K562 (cell line): ENCODE measurements at regions not wholly inside any gene's neighbourhood (a gene's known extent, or its start where the extent isn't known, plus 50 kb on each side); places are given as distances from the start of the nearest gene placed in this dataset.
"Not testable (repeated sequence)": the region's sequence is repeated elsewhere in the genome, so short reads cannot be mapped to it uniquely, and the experiment has no call there.

Experiments
- ATAC-seq: fragments of 200-7000 bp; cut with Tn5 transposase; 3 replicates; pipeline ENCODE4 v1.9.1; 2020; ENCODE audit warnings: moderate library complexity
- BruUV-seq: library from RNA; stranded (reverse); fragments of 400-500 nt; replicated peaks from 2 replicates; lab custom pipeline; 2021; lab: Mats Ljungman, UMichigan
- CTCF ChIA-PET: fragments of 300-600 bp; formaldehyde crosslinking; extraction: SDS; loops from one replicate; lab custom pipeline; 2021; ENCODE audit warnings: low intra/inter-chr PET ratio; lab: Yijun Ruan, JAX
- POLR2A ChIA-PET: fragments of 300-600, 350-650 bp; sonication (Branson Sonifier 250); formaldehyde crosslinking; extraction: SDS; loops from one replicate; lab custom pipeline; 2021; ENCODE audit warnings: antibody characterized with exemption, inconsistent platforms; lab: Yijun Ruan, JAX
- DNase-seq, 4 experiments: peaks; one replicate each; pipeline versions ENCODE4 v3.0.0 to v3.0.0-alpha.2; 2011 to 2018; ENCODE audit warnings: low spot score in 3 of 4, mixed read lengths in 3 of 4; ENCODE audit errors: extremely low read depth in 1 of 4
- FAIRE-seq: peaks from 2 replicates; lab custom pipeline; 2011; peaks lifted over from hg19 to GRCh38; lab: Jason Lieb, UNC
- H2AFZ ChIP-seq: 2 replicates; pipeline ENCODE4 v1.6.0; 2011; ENCODE audit warnings: low read depth, low read length, control low read depth, inconsistent platforms
- H3K27ac ChIP-seq: fragments of 200-600 bp; 3 replicates; pipeline ENCODE4 v1.8.0; 2011; ENCODE audit warnings: low read depth, mild to moderate bottlenecking, control low read depth, inconsistent platforms, low read length, moderate library complexity, mixed read lengths; ENCODE audit errors: extremely low read depth
- H3K27me3 ChIP-seq, 2 experiments: fragments of 300-600 bp in 1 of 2; 2 replicates in 1 of 2; 3 replicates in 1 of 2; pipeline versions ENCODE4 v1.6.0 to v1.8.0; 2011; ENCODE audit warnings: inconsistent platforms in 2 of 2, low read length in 2 of 2, mild to moderate bottlenecking in 1 of 2, mixed read lengths in 1 of 2, moderate library complexity in 1 of 2; ENCODE audit not compliant: control insufficient read depth in 2 of 2, insufficient read depth in 2 of 2
- H3K36me3 ChIP-seq: fragments of 300-600 bp; 3 replicates; pipeline ENCODE4 v1.8.0; 2011; ENCODE audit warnings: mild to moderate bottlenecking, low read length, inconsistent platforms; ENCODE audit not compliant: control insufficient read depth, insufficient read depth
- H3K4me1 ChIP-seq, 2 experiments: fragments of 200-600 bp in 1 of 2; replicated peaks in 1 of 2; 2 replicates in 1 of 2; 3 replicates in 1 of 2; pipeline versions ENCODE4 v1.5.1 to v1.8.0; 2011; ENCODE audit warnings: inconsistent platforms in 2 of 2, low read length in 2 of 2, mild to moderate bottlenecking in 1 of 2, mixed read lengths in 1 of 2, moderate library complexity in 1 of 2; ENCODE audit not compliant: control insufficient read depth in 2 of 2, insufficient read depth in 2 of 2
- H3K4me2 ChIP-seq: 2 replicates; pipeline ENCODE4 v1.6.1; 2011; ENCODE audit warnings: low read length, control low read depth, inconsistent platforms, mixed read lengths; ENCODE audit not compliant: insufficient read depth
- H3K4me3 ChIP-seq: fragments of 200-600 bp; sonication (generic), shearing (Covaris generic); 2 replicates; pipeline ENCODE4 v1.5.1; 2016; ENCODE audit warnings: control low read depth, inconsistent platforms
- H3K79me2 ChIP-seq: fragments of 200-600 bp; 3 replicates; pipeline ENCODE4 v1.8.0; 2011; ENCODE audit warnings: low read length, inconsistent platforms; ENCODE audit not compliant: control insufficient read depth, insufficient read depth
- H3K9ac ChIP-seq, 2 experiments: 2 replicates each; pipeline versions ENCODE4 v1.6.0 to v1.6.1; 2011; ENCODE audit warnings: low read depth in 2 of 2, low read length in 2 of 2, control low read depth in 1 of 2, inconsistent platforms in 1 of 2, mild to moderate bottlenecking in 1 of 2, mixed read lengths in 1 of 2; ENCODE audit not compliant: insufficient read depth in 1 of 2
- H3K9me1 ChIP-seq: one replicate; pipeline ENCODE4 v1.6.0; 2011; ENCODE audit warnings: inconsistent platforms, mild to moderate bottlenecking, low read length, moderate library complexity; ENCODE audit not compliant: control insufficient read depth, insufficient read depth
- H3K9me3 ChIP-seq: replicated peaks from 2 replicates; pipeline ENCODE4 v1.5.1; 2011; ENCODE audit warnings: low read depth, low read length, inconsistent platforms; ENCODE audit not compliant: control insufficient read depth, insufficient read depth
- H4K20me1 ChIP-seq: replicated peaks from 2 replicates; pipeline ENCODE4 v1.6.1; 2011; ENCODE audit warnings: low read length, inconsistent platforms, mixed read lengths; ENCODE audit not compliant: control insufficient read depth, insufficient read depth
- ETV6 ChIP-seq, 3 experiments: fragments of 150-350 bp in 1 of 3; sonication (generic) in 1 of 3; formaldehyde crosslinking in 1 of 3; IDR thresholded peaks; 2 replicates each; pipeline versions ENCODE4 v1.6.1 to v1.8.0; 2014 to 2022; ENCODE audit warnings: borderline replicate concordance in 2 of 3, low read depth in 2 of 3, antibody characterized with exemption in 1 of 3, low read length in 1 of 3, mild to moderate bottlenecking in 1 of 3, missing genetic modification reagents in 1 of 3
- KDM1A ChIP-seq, 2 experiments: fragments of 450-650 bp; IDR thresholded peaks; 2 replicates each; pipeline ENCODE4 v1.6.1; 2016; ENCODE audit warnings: mild to moderate bottlenecking in 2 of 2
- NFIC ChIP-seq: fragments of 450-650 bp; IDR thresholded peaks from 2 replicates; pipeline ENCODE4 v1.6.1; 2017; ENCODE audit warnings: mild to moderate bottlenecking, inconsistent platforms
- NFIX ChIP-seq: fragments of 250-450 bp; sonication (Bioruptor Pico); IDR thresholded peaks from 2 replicates; pipeline ENCODE4 v1.4.0; 2020; ENCODE audit warnings: low read depth, mild to moderate bottlenecking, moderate library complexity
- NRF1 ChIP-seq, 2 experiments: fragments of 450-650 bp; IDR thresholded peaks in 1 of 2; conservative IDR thresholded peaks in 1 of 2; 2 replicates each; pipeline ENCODE4 v1.6.1; 2014; ENCODE audit warnings: mild to moderate bottlenecking in 2 of 2
- POU5F1 ChIP-seq: fragments of 150-350 bp; IDR thresholded peaks from 2 replicates; pipeline ENCODE4 v1.6.1; 2014; ENCODE audit warnings: borderline replicate concordance, low read length, low read depth, mild to moderate bottlenecking; ENCODE audit not compliant: partially characterized antibody
- SREBF1 ChIP-seq: fragments of 150-350 bp; IDR thresholded peaks from 2 replicates; pipeline ENCODE4 v1.6.1; 2014; ENCODE audit warnings: antibody characterized with exemption, low read depth, low read length, borderline replicate concordance
- ZNF121 ChIP-seq: sonication (generic); formaldehyde crosslinking; conservative IDR thresholded peaks from 2 replicates; pipeline ENCODE4 v1.8.0; 2022; ENCODE audit warnings: missing genetic modification reagents
- ZNF175 ChIP-seq: fragments of 200-800 bp; sonication (Bioruptor generic); IDR thresholded peaks from 2 replicates; pipeline ENCODE4 v1.6.1; 2016; ENCODE audit warnings: low read depth, mild to moderate bottlenecking, missing genetic modification characterization, missing compliant biosample characterization
- WGBS: fragments of 100-300 bp; shearing (Covaris generic); methylation state at CpG from one replicate; pipeline ENCODE4 v1.1.6; 2016; ENCODE audit warnings: low coverage, mixed read lengths; ENCODE audit not compliant: insufficient coverage; ENCODE audit errors: missing lambda C conversion rate; 5-methylcytosine and 5-hydroxymethylcytosine counted together
- in situ Hi-C: fragments of 300-500 bp; cut with MboI; formaldehyde crosslinking; loops from 4 replicates; pipeline ENCODE4 v1.15.0; 2018; ENCODE audit warnings: inconsistent platforms, mixed read lengths
- intact Hi-C: fragments of 100-400 bp; cut with micrococcal nuclease; formaldehyde crosslinking; loops from 2 replicates; pipeline ENCODE4 v1.14.2; 2022
- TF ChIP-seq, protein P1 (sequence below): sonication (generic); formaldehyde crosslinking; IDR thresholded peaks from 2 replicates; pipeline ENCODE4 v1.8.0; 2022; ENCODE audit warnings: mild to moderate bottlenecking, low read depth, missing genetic modification reagents

DNA sequence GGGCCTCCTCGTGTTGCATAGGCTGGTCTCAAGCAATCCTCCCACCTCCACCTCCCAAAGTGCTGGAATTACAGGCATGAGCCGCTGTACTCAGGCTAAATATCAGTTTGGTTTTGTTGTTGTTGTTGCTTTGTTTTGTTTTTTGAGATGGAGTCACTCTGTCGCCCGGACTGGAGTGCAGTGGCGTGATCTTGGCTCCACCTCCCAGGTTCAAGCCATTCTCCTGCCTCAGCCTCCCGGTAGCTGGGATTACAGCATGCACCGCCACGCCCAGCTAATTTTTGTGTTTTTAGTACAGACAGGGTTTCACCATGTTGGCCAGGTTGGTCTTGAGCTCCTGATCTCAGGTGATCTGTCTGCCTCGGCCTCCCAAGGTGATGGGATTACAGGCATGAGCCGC is 86.6 kb downstream of the SKIDA1 start:
- CTCF ChIA-PET, H3K9ac ChIP-seq, intact Hi-C loops, H3K9me1 ChIP-seq, in situ Hi-C loops, H3K27ac ChIP-seq, H3K36me3 ChIP-seq, BruUV-seq, H3K4me3 ChIP-seq, H4K20me1 ChIP-seq, H3K79me2 ChIP-seq, FAIRE-seq, H3K9me3 ChIP-seq, H3K4me1 ChIP-seq, POLR2A ChIA-PET: not testable (repeated sequence)
- H3K4me2 ChIP-seq, result peak overlapping the region; percentile 14; the same call in 1 of the 2 replicates
- DNase-seq, result peak in 1 of 4 experiments; percentile 27
- peak; percentile 76; the same call in 1 of the 2 replicates for TF ChIP-seq SREBF1
- peak overlapping the region; percentile 34 for H2AFZ ChIP-seq
- peaks cover 4 to 17% of the 10 kb centered on the region in 2 experiments; a peak in 3 of 5 replicates for H3K27me3 ChIP-seq
- WGBS, result 8% methylated on average over 10 of the region's 10 CpGs
- peak; percentile 70 for ATAC-seq

DNA sequence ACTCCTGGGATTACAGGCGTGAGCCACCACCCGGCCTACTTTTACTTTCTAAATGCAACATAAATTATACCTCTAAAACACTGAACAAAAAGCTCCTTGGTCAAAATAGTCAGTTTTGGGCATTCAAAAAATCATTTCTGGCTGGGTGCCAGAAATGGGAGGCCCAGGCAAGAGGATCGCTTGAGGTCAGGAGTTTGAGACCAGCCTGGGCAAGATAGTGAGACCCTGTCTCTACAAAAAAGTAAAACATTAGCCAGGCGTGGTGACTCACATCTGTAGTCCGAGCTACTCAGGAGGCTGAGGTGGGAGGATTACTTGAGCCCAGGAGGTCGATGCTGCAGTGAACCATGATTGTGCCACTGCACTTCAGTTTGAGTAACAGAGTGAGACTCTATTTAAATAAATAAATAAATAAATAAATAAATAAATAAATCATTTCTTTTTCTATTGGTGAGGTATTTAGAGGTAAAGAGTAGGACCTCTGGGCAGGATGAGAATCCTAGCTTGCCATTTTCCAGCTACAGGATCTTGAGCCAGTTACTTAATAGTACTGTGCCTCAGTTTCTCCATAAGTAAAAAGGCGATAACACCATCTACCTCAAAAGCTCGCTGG is 87.6 kb downstream of the SKIDA1 start:
- in situ Hi-C loops (no loop called here), intact Hi-C loops (no loop called here)
- Histone ChIP-seq H4K20me1 (no peaks in the 10 kb centered on the region), H3K4me1 (no peaks in the 10 kb centered on the region; a peak in 1 of 5 replicates), H2AFZ (no peak overlapping the region)
- CTCF ChIA-PET, result no interaction called here
- no TSS peak for BruUV-seq
- WGBS, result 24% methylated on average over 8 of the region's 8 CpGs
- TF ChIP-seq KDM1A (IDR thresholded peaks at IDR 0.05) (0 out of 4 replicates have a peak, but pooled peaks have one; percentile 16 to 34), ETV6 (IDR thresholded peaks at IDR 0.05; ENCODE audit: borderline replicate concordance in 1 of 2, low read depth in 2 of 2, low read length in 1 of 2) (no peak), ETV6 (CRISPR knock-in tag; IDR thresholded peaks at IDR 0.05; ENCODE audit: borderline replicate concordance) (no peak), POU5F1 (no peak), ZNF121 (peak; percentile 93), ZNF175 (CRISPR knock-in tag) (no peak), NFIC (peak; percentile 98), NRF1 (conservative IDR thresholded peaks at IDR 0.05 in 1 of 2, IDR thresholded peaks at IDR 0.05 in 1 of 2) (no peak), NFIX (peak; percentile 89)
- TF ChIP-seq, protein P1, sequence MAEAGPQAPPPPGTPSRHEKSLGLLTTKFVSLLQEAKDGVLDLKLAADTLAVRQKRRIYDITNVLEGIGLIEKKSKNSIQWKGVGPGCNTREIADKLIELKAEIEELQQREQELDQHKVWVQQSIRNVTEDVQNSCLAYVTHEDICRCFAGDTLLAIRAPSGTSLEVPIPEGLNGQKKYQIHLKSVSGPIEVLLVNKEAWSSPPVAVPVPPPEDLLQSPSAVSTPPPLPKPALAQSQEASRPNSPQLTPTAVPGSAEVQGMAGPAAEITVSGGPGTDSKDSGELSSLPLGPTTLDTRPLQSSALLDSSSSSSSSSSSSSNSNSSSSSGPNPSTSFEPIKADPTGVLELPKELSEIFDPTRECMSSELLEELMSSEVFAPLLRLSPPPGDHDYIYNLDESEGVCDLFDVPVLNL (CRISPR knock-in tag), result no peak
- TF ChIP-seq, all 486 proteins: peak for 4
- Histone ChIP-seq H3K4me3 (no peak overlapping the region), H3K9ac (no peak overlapping the region), H3K9me1 (no peaks in the 10 kb centered on the region), H3K27ac (no peak overlapping the region), H3K36me3 (no peaks in the 10 kb centered on the region), H3K4me2 (no peak overlapping the region), H3K27me3 (peaks cover 4 to 12% of the 10 kb centered on the region in 2 experiments; a peak in 3 of 5 replicates), H3K9me3 (no peaks in the 10 kb centered on the region), H3K79me2 (no peaks in the 10 kb centered on the region)
- ATAC-seq (no peak), DNase-seq (no peak), FAIRE-seq (no peak)
- POLR2A ChIA-PET, result interaction anchor here (0.8 to 1.0 kb wide), 2 partner anchors 10 to 15 kb away, joined by 3 read pairs; no protein-coding TSS in a partner anchor
